ENCODE measurements at regions not wholly inside any gene's neighbourhood (a gene's known extent, or its start where the extent isn't known, plus 50 kb on each side); places are given as distances from the start of the nearest gene placed in this dataset.

GRCh38 chr3:177338697-177339219 is 141.5 kb upstream of the TBL1XR1 start (continued):
- TF ChIP-seq, protein P1, sequence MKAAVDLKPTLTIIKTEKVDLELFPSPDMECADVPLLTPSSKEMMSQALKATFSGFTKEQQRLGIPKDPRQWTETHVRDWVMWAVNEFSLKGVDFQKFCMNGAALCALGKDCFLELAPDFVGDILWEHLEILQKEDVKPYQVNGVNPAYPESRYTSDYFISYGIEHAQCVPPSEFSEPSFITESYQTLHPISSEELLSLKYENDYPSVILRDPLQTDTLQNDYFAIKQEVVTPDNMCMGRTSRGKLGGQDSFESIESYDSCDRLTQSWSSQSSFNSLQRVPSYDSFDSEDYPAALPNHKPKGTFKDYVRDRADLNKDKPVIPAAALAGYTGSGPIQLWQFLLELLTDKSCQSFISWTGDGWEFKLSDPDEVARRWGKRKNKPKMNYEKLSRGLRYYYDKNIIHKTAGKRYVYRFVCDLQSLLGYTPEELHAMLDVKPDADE (CRISPR knock-in tag; IDR thresholded peaks at IDR 0.05): no peak
- TF ChIP-seq TSC22D2 (CRISPR knock-in tag; IDR thresholded peaks at IDR 0.05; ENCODE audit: borderline replicate concordance) (no peak), HINFP (CRISPR knock-in tag; IDR thresholded peaks at IDR 0.05; ENCODE audit: low read depth) (no peak), HHEX (CRISPR knock-in tag; IDR thresholded peaks at IDR 0.05) (no peak), SMAD3 (CRISPR knock-in tag; IDR thresholded peaks at IDR 0.05) (peak; percentile 50; the same call in 1 of the 2 replicates), EZH2 (conservative IDR thresholded peaks at IDR 0.05; ENCODE audit: low read depth, low read length) (no peak), ZNF34 (CRISPR knock-in tag; IDR thresholded peaks at IDR 0.05; ENCODE audit: borderline replicate concordance) (no peak), ZNF766 (CRISPR knock-in tag; IDR thresholded peaks at IDR 0.05; ENCODE audit: borderline replicate concordance) (no peak), TBP (CRISPR knock-in tag; IDR thresholded peaks at IDR 0.05) (no peak), NKX3-1 (CRISPR knock-in tag; IDR thresholded peaks at IDR 0.05) (no peak), ZBTB4 (CRISPR knock-in tag; IDR thresholded peaks at IDR 0.05; ENCODE audit: borderline replicate concordance) (no peak), HNF1A (IDR thresholded peaks at IDR 0.05; ENCODE audit: low read depth) (0 out of 2 replicates have a peak, but pooled peaks have one; percentile 26), HNF1A (CRISPR knock-in tag; IDR thresholded peaks at IDR 0.05; ENCODE audit: borderline replicate concordance) (peak; percentile 47; the same call in 1 of the 2 replicates)
- TF ChIP-seq, protein P2, sequence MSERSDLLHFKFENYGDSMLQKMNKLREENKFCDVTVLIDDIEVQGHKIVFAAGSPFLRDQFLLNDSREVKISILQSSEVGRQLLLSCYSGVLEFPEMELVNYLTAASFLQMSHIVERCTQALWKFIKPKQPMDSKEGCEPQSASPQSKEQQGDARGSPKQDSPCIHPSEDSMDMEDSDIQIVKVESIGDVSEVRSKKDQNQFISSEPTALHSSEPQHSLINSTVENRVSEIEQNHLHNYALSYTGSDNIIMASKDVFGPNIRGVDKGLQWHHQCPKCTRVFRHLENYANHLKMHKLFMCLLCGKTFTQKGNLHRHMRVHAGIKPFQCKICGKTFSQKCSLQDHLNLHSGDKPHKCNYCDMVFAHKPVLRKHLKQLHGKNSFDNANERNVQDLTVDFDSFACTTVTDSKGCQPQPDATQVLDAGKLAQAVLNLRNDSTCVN (CRISPR knock-in tag; IDR thresholded peaks at IDR 0.05; ENCODE audit: borderline replicate concordance): no peak
